Adipocyte (in vitro differentiated cells): ENCODE measurements at regions not wholly inside any gene's neighbourhood (a gene's known extent, or its start where the extent isn't known, plus 50 kb on each side); places are given as distances from the start of the nearest gene placed in this dataset.
"Not testable (repeated sequence)": the region's sequence is repeated elsewhere in the genome, so short reads cannot be mapped to it uniquely, and the experiment has no call there.

Experiments
- DNase-seq: peaks from one replicate; pipeline ENCODE4 v3.0.0-alpha.2; 2015; ENCODE audit warnings: low read depth
- H3K27me3 ChIP-seq: replicated peaks from 2 replicates; pipeline ENCODE4 v1.7.0; 2013; ENCODE audit warnings: mild to moderate bottlenecking, low read length, moderate library complexity; ENCODE audit not compliant: control insufficient read depth, insufficient read depth
- H3K36me3 ChIP-seq: 2 replicates; pipeline ENCODE4 v1.7.0; 2013; ENCODE audit warnings: low read length, mild to moderate bottlenecking, moderate library complexity; ENCODE audit not compliant: control insufficient read depth, insufficient read depth, severe bottlenecking
- H3K4me1 ChIP-seq: 2 replicates; pipeline ENCODE4 v1.7.0; 2013; ENCODE audit warnings: mild to moderate bottlenecking, low read length, moderate library complexity; ENCODE audit not compliant: control insufficient read depth, insufficient read depth
- H3K4me3 ChIP-seq: 2 replicates; pipeline ENCODE4 v1.7.0; 2013; ENCODE audit warnings: mild to moderate bottlenecking, low read length, moderate library complexity
- H3K9ac ChIP-seq: 2 replicates; pipeline ENCODE4 v1.7.0; 2013; ENCODE audit warnings: mild to moderate bottlenecking, low read length, moderate library complexity
- H3K9me3 ChIP-seq: 2 replicates; pipeline ENCODE4 v1.7.0; 2013; ENCODE audit warnings: mild to moderate bottlenecking, low read length, moderate library complexity; ENCODE audit not compliant: control insufficient read depth

GRCh38 chr4:72709475-72709874 is 140.5 kb upstream of the ADAMTS3 start:
- no peak for DNase-seq
- Histone ChIP-seq H3K4me1 (no peaks in the 10 kb centered on the region), H3K27me3 (no peaks in the 10 kb centered on the region), H3K9me3 (no peaks in the 10 kb centered on the region), H3K9ac (no peak overlapping the region), H3K4me3 (no peak overlapping the region), H3K36me3 (no peaks in the 10 kb centered on the region)

- Histone ChIP-seq H3K27me3 (no peaks in the 10 kb centered on the region), H3K4me3 (no peak overlapping the region)
- DNase-seq = no peak
Measured at GRCh38 chr4:72706684-72707083, 137.7 kb upstream of the ADAMTS3 start.

GRCh38 chr4:72704925-72705640 is 136.1 kb upstream of the ADAMTS3 start:
- H3K9me3 ChIP-seq, H3K4me3 ChIP-seq, H3K27me3 ChIP-seq, DNase-seq, H3K4me1 ChIP-seq, H3K9ac ChIP-seq, H3K36me3 ChIP-seq: not testable (repeated sequence)

More at GRCh38 chr4:72706684-72707083, 137.7 kb upstream of the ADAMTS3 start:
- Histone ChIP-seq H3K4me1 (no peaks in the 10 kb centered on the region), H3K36me3 (no peaks in the 10 kb centered on the region), H3K9ac (no peak overlapping the region), H3K9me3 (no peaks in the 10 kb centered on the region)

GRCh38 chr4:72702948-72703347 is 133.9 kb upstream of the ADAMTS3 start:
- Histone ChIP-seq H3K9me3 (no peaks in the 10 kb centered on the region), H3K4me1 (no peaks in the 10 kb centered on the region), H3K36me3 (no peaks in the 10 kb centered on the region), H3K9ac (no peak overlapping the region), H3K27me3 (no peaks in the 10 kb centered on the region), H3K4me3 (no peak overlapping the region)
- no peak for DNase-seq

- H3K9me3 ChIP-seq = no peaks in the 10 kb centered on the region
- H3K4me1 ChIP-seq = no peaks in the 10 kb centered on the region
- H3K9ac ChIP-seq = peak overlapping the region; percentile 78
- peak; percentile 91 for DNase-seq
- H3K36me3 ChIP-seq = no peaks in the 10 kb centered on the region
- H3K27me3 ChIP-seq = no peaks in the 10 kb centered on the region
- peak overlapping the region; percentile 87 for H3K4me3 ChIP-seq
Measured at GRCh38 chr4:72701987-72702819, 133.2 kb upstream of the ADAMTS3 start.

GRCh38 chr4:72690771-72691170 is 121.8 kb upstream of the ADAMTS3 start:
- DNase-seq = no peak
- Histone ChIP-seq H3K4me1 (no peaks in the 10 kb centered on the region), H3K27me3 (no peaks in the 10 kb centered on the region), H3K36me3 (no peaks in the 10 kb centered on the region), H3K9me3 (no peaks in the 10 kb centered on the region), H3K4me3 (no peak overlapping the region), H3K9ac (no peak overlapping the region)

- Histone ChIP-seq H3K36me3 (no peaks in the 10 kb centered on the region), H3K9me3 (no peaks in the 10 kb centered on the region), H3K4me3 (no peak overlapping the region), H3K27me3 (no peaks in the 10 kb centered on the region), H3K9ac (no peak overlapping the region), H3K4me1 (no peaks in the 10 kb centered on the region)
- no peak for DNase-seq
Measured at GRCh38 chr4:72689923-72690322, 120.9 kb upstream of the ADAMTS3 start.

GRCh38 chr4:72686390-72686789 is 117.4 kb upstream of the ADAMTS3 start:
- not testable (repeated sequence) for H3K4me1 ChIP-seq, H3K36me3 ChIP-seq, H3K4me3 ChIP-seq, H3K9ac ChIP-seq, H3K9me3 ChIP-seq, H3K27me3 ChIP-seq, DNase-seq

- Histone ChIP-seq H3K9ac (no peak overlapping the region), H3K36me3 (no peaks in the 10 kb centered on the region), H3K9me3 (no peaks in the 10 kb centered on the region), H3K4me3 (no peak overlapping the region), H3K27me3 (no peaks in the 10 kb centered on the region), H3K4me1 (no peaks in the 10 kb centered on the region)
- no peak for DNase-seq
Measured at GRCh38 chr4:72679666-72680065, 110.6 kb upstream of the ADAMTS3 start.

GRCh38 chr4:72677886-72678285 is 108.9 kb upstream of the ADAMTS3 start:
- no peak for DNase-seq
- H3K9ac ChIP-seq = no peak overlapping the region
- H3K4me3 ChIP-seq = no peak overlapping the region
- H3K4me1 ChIP-seq = no peaks in the 10 kb centered on the region
- H3K36me3 ChIP-seq = no peaks in the 10 kb centered on the region
- H3K9me3 ChIP-seq = no peaks in the 10 kb centered on the region
- H3K27me3 ChIP-seq = no peaks in the 10 kb centered on the region

- no peaks in the 10 kb centered on the region for H3K4me1 ChIP-seq
- H3K9ac ChIP-seq = no peak overlapping the region
- no peaks in the 10 kb centered on the region for H3K27me3 ChIP-seq
- H3K9me3 ChIP-seq = no peaks in the 10 kb centered on the region
- no peak for DNase-seq
- H3K4me3 ChIP-seq = no peak overlapping the region
- H3K36me3 ChIP-seq = no peaks in the 10 kb centered on the region
Measured at GRCh38 chr4:72677265-72677664, 108.2 kb upstream of the ADAMTS3 start.
